LNCAP (cell line): ENCODE measurements at regions not wholly inside any gene's neighbourhood (a gene's known extent, or its start where the extent isn't known, plus 50 kb on each side); places are given as distances from the start of the nearest gene placed in this dataset.

Source experiments
- CTCF ChIP-seq: fragments of 450-650 bp; IDR thresholded peaks from 2 replicates; pipeline ENCODE4 v1.5.1; 2017; ENCODE audit warnings: mild to moderate bottlenecking

GRCh38 chr12:60845696-60846095, 1249.9 kb downstream of the SLC16A7 start:
- TF ChIP-seq CTCF = no peak

- no peak for TF ChIP-seq CTCF
Observed at GRCh38 chr12:60847281-60847680, 1251.5 kb downstream of the SLC16A7 start.

- TF ChIP-seq CTCF = no peak
Observed at GRCh38 chr12:60849723-60850122, 1253.9 kb downstream of the SLC16A7 start.

GRCh38 chr12:60853407-60853806, 1257.6 kb downstream of the SLC16A7 start:
- TF ChIP-seq CTCF = no peak

GRCh38 chr12:60863421-60863820, 1267.6 kb downstream of the SLC16A7 start:
- TF ChIP-seq CTCF = no peak

GRCh38 chr12:60872219-60872618, 1276.4 kb downstream of the SLC16A7 start:
- TF ChIP-seq CTCF = no peak

GRCh38 chr12:60872850-60873713, 1277.3 kb downstream of the SLC16A7 start:
- no peak for TF ChIP-seq CTCF

GRCh38 chr12:60874091-60874490, 1278.3 kb downstream of the SLC16A7 start:
- TF ChIP-seq CTCF = no peak
